ENCODE measurements at regions not wholly inside any gene's neighbourhood (a gene's known extent, or its start where the extent isn't known, plus 50 kb on each side); places are given as distances from the start of the nearest gene placed in this dataset.

GRCh38 chr3:31246293-31247062 is 286.2 kb upstream of the STT3B start:
- DNase-seq, result no peak
- H3K36me3 ChIP-seq (replicated peaks; ENCODE audit: control insufficient read depth, insufficient read depth, low read length), result no peaks in the 10 kb centered on the region
- no peak overlapping the region for H3K4me3 ChIP-seq (ENCODE audit: insufficient read depth, low read depth, low read length)
- no peaks in the 10 kb centered on the region for H3K27me3 ChIP-seq (ENCODE audit: control insufficient read depth, insufficient read depth, low read length)

GRCh38 chr3:31247063-31247447 is 285.7 kb upstream of the STT3B start:
- no peaks in the 10 kb centered on the region for H3K36me3 ChIP-seq (replicated peaks; ENCODE audit: control insufficient read depth, insufficient read depth, low read length)
- DNase-seq, result no peak
- no peaks in the 10 kb centered on the region for H3K27me3 ChIP-seq (ENCODE audit: control insufficient read depth, insufficient read depth, low read length)
- H3K4me3 ChIP-seq (ENCODE audit: insufficient read depth, low read depth, low read length), result no peak overlapping the region

DNA sequence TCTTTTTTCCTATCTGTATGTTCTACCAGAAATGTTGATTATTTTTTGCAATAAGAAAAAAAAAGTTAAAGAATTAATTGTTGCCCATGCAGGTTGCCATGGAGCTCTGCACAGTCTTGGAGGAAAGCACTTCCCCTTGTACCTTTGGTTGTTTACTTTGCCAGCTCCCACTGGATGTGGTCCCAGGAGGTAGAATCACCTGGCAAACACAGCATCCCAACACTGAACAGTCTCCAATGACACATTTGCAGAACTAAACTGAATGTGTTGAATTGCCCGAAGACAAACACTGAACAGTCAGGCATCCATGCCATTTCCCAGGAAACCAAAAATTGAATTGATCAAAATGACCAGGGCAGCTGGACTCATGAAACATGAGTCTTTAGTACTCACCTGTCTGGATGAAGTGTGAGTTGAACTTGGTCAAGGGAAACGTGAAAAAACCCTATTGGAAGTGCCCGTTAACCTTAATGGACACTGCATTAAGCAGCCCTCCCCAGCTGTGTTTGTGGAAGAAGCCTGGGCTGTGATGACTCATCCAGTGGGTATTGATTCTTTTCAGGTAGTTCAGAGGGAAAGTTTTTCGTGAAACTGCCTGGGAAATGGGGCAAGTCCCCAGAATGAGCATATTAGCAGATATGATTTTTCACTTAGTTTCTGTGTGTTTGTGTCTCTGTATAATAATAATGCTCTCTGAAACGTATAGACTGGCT is 284.7 kb upstream of the STT3B start:
- H3K27me3 ChIP-seq (ENCODE audit: control insufficient read depth, insufficient read depth, low read length), result no peaks in the 10 kb centered on the region
- DNase-seq, result no peak
- no peaks in the 10 kb centered on the region for H3K36me3 ChIP-seq (replicated peaks; ENCODE audit: control insufficient read depth, insufficient read depth, low read length)
- no peak overlapping the region for H3K4me3 ChIP-seq (ENCODE audit: insufficient read depth, low read depth, low read length)

DNA sequence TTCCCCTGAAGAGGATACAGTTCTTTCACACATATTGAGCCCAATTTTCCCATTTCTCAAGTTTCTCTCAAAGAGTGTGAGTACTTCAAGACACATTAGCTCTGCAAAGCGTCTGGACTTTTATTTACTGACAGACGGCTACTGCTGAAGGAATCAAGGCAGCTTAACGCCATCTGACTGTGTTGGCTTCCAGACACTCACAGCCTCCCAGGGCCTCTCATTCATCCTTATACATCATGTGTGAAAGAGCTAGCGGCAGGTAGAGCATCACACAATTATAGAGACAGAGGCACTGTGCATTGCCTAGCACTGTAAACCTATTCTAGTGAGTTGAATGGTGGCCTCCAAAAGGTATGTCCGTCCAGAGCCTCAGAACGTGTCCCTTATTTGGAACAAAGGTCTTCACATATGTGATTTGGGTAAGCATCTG is 284.1 kb upstream of the STT3B start:
- H3K36me3 ChIP-seq (replicated peaks; ENCODE audit: control insufficient read depth, insufficient read depth, low read length), result no peaks in the 10 kb centered on the region
- no peak for DNase-seq
- no peak overlapping the region for H3K4me3 ChIP-seq (ENCODE audit: insufficient read depth, low read depth, low read length)
- no peaks in the 10 kb centered on the region for H3K27me3 ChIP-seq (ENCODE audit: control insufficient read depth, insufficient read depth, low read length)

DNA sequence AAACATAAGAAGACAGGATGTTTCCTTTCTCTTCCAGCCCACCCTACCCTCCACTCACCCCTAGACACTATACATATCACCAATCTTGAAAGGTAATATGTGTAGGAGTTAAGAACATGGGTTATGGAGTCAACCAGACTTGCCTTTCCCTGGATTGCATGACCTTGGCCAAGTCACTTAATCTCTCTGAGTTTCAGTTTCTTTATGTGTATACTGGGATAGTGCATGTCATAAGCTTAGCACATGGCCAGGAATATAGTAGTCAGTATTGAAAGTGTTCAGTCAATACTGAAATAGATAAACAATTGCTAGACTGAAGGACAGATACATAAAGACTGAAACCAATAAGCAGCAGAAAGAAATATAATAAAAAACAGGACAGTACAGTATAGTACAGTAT is 283.2 kb upstream of the STT3B start:
- no peak for DNase-seq
- Histone ChIP-seq H3K36me3 (replicated peaks; ENCODE audit: control insufficient read depth, insufficient read depth, low read length) (no peaks in the 10 kb centered on the region), H3K27me3 (ENCODE audit: control insufficient read depth, insufficient read depth, low read length) (no peaks in the 10 kb centered on the region), H3K4me3 (ENCODE audit: insufficient read depth, low read depth, low read length) (no peak overlapping the region)

DNA sequence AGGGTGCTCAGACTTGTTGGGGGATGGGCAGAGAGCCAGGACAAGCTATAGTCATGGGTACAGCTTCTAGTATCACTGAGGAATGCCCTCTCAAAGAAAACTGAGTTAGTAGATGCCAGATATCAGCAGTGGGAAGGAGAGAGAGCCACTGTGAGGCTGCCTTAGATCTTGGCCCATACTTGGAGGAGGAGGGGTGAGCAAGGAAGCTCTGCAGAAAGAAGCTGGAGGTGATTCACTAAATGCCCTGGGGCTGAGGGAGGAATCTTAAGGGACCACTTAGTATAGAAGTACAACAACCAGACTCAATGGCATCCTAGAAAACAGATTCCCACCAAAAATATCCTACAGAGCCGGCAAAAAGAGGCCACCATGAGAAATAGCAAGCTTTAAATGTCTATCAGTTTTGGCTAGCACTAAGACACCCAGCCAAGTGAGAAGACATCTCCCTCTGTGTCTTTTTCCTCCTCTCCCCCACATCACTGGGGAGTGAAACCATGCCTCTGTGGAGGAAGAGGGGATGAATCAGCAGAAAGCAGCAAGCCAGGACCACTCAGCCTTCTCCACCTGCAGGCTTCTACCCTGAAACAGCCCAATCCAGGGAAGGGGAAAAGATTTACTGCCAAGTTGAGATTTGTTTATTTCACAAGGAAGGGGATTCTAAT is 282.5 kb upstream of the STT3B start:
- Histone ChIP-seq H3K36me3 (replicated peaks; ENCODE audit: control insufficient read depth, insufficient read depth, low read length) (no peaks in the 10 kb centered on the region), H3K27me3 (ENCODE audit: control insufficient read depth, insufficient read depth, low read length) (no peaks in the 10 kb centered on the region), H3K4me3 (ENCODE audit: insufficient read depth, low read depth, low read length) (no peak overlapping the region)
- no peak for DNase-seq

GRCh38 chr3:31251083-31251482 is 281.6 kb upstream of the STT3B start:
- no peak for DNase-seq

DNA sequence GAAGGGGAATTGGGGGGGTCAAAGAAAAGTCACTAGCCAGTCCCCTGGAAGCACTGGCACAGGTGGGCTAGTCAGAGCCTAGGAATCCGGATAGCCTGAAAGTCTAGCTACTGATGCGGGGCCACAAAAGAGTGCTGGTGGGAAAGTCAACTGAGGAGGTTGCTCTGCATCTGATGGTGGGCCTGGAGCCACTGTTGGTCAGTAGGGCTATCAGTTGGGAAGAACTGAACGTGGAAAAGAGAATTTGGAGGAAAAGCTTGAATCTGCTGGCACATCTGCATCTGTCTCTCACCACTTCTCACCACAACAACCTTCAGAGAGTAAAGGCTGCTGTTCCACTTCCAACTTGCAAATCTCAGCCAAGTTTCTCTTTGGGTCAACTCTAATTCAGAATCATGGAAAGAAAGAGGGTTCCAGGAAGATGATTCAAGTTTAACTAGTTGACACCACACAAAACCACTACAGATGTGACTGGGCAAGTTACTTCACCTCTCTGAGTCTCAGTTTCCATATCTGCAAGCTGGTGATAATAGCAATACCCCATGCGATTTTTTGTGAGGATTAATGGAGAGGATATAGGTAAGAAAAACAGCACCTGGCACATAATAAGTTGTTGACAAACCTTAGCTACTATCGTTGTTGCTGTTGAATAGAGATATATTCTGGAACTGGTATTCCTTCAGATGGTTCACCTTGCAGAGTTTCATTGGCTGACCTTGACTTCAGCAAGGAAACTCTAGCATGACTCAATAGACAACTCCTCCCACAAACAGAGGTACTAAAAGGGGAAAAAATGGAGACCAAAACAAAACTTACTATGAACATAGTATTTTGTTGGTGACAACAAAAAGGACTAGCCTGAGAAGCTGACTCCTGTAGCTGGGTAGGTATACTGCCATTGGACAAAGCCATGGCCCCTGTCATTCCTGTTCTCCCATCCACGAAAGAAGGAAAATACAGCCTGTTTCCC is 280.2 kb upstream of the STT3B start:
- H3K4me3 ChIP-seq (ENCODE audit: insufficient read depth, low read depth, low read length), result no peak overlapping the region
- DNase-seq, result no peak
- H3K27me3 ChIP-seq (ENCODE audit: control insufficient read depth, insufficient read depth, low read length), result no peaks in the 10 kb centered on the region
- H3K36me3 ChIP-seq (replicated peaks; ENCODE audit: control insufficient read depth, insufficient read depth, low read length), result no peaks in the 10 kb centered on the region

More at GRCh38 chr3:31251083-31251482, 281.6 kb upstream of the STT3B start:
- no peak overlapping the region for H3K4me3 ChIP-seq (ENCODE audit: insufficient read depth, low read depth, low read length)
- no peaks in the 10 kb centered on the region for H3K36me3 ChIP-seq (replicated peaks; ENCODE audit: control insufficient read depth, insufficient read depth, low read length)
- no peaks in the 10 kb centered on the region for H3K27me3 ChIP-seq (ENCODE audit: control insufficient read depth, insufficient read depth, low read length)

- Histone ChIP-seq H3K27me3 (ENCODE audit: control insufficient read depth, insufficient read depth, low read length) (no peaks in the 10 kb centered on the region), H3K4me3 (ENCODE audit: insufficient read depth, low read depth, low read length) (no peak overlapping the region), H3K36me3 (replicated peaks; ENCODE audit: control insufficient read depth, insufficient read depth, low read length) (no peaks in the 10 kb centered on the region)
- DNase-seq, result no peak
Measured at GRCh38 chr3:31253782-31254181, 278.9 kb upstream of the STT3B start.

GRCh38 chr3:31254483-31254882 is 278.2 kb upstream of the STT3B start:
- DNase-seq, result no peak
- Histone ChIP-seq H3K36me3 (replicated peaks; ENCODE audit: control insufficient read depth, insufficient read depth, low read length) (no peaks in the 10 kb centered on the region), H3K27me3 (ENCODE audit: control insufficient read depth, insufficient read depth, low read length) (no peaks in the 10 kb centered on the region), H3K4me3 (ENCODE audit: insufficient read depth, low read depth, low read length) (no peak overlapping the region)

DNA sequence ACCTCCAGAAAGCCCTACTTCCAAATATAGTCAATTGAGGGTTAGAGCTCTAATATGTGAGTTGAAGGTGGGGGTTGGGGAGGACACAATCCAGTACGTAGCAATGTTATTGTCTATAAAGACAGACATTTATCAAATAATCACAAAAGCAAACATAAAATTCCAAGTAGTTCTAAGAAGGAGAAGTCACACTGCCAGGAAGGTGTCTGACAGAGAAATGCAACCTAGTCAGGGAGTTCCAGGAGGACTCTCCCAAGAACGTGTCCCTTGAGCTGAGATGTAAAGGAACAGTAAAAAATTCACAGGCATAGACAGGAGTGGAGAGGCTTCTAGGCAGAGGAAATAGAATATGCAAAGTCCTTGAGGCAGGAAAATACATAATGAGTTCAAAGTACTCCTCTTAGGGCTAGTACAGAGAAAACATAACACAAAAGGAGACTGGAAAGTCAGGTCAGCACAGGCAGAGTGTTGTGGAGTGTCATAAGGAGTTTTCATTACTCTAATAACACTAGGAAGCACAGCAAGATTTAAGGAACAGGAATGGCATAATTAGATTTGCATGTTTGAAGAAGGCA is 277.6 kb upstream of the STT3B start:
- Histone ChIP-seq H3K36me3 (replicated peaks; ENCODE audit: control insufficient read depth, insufficient read depth, low read length) (no peaks in the 10 kb centered on the region), H3K4me3 (ENCODE audit: insufficient read depth, low read depth, low read length) (no peak overlapping the region), H3K27me3 (ENCODE audit: control insufficient read depth, insufficient read depth, low read length) (no peaks in the 10 kb centered on the region)
- no peak for DNase-seq

DNA sequence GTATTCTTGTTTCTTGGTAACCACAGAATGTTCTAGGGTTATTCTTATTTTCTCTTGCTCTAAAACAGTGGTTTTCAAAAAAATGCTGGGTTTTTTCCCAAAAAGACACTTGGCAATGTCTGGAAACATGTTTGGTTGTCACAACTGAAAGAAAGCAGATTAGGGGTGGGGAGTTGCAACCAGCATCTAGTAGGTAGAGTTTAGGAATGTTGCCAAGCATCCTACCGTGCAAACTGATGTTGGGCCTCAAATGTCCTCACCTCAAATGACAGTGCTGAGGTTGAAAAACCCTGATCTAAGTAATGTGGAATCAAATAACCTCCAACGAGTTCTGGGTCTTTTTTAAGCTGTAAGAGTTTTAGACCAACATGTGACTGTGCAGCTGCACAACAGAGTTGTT is 270.5 kb upstream of the STT3B start:
- no peak for DNase-seq

DNA sequence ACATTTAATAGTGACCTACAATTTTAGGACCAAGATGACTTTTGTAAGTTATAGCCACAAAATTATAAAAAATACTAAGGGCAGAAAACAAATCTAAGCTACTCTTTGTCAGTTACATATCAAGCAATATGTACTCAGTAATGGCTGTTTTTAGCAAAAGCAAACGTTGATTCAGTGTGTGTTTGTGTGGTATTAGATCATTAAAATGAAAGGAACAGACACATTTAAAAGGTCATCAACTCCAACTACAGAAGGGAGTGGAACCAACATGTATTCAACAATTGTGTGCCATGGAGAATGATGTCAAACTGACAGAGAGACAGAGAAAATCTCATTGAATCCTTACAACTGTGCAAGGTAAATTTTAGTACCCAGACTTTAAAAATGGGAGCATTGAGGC is 268.8 kb upstream of the STT3B start:
- no peaks in the 10 kb centered on the region for H3K36me3 ChIP-seq (replicated peaks; ENCODE audit: control insufficient read depth, insufficient read depth, low read length)
- no peak overlapping the region for H3K4me3 ChIP-seq (ENCODE audit: insufficient read depth, low read depth, low read length)
- no peaks in the 10 kb centered on the region for H3K27me3 ChIP-seq (ENCODE audit: control insufficient read depth, insufficient read depth, low read length)
- DNase-seq, result no peak

More for the DNA sequence above, 270.5 kb upstream of the STT3B start:
- H3K36me3 ChIP-seq (replicated peaks; ENCODE audit: control insufficient read depth, insufficient read depth, low read length), result no peaks in the 10 kb centered on the region
- no peaks in the 10 kb centered on the region for H3K27me3 ChIP-seq (ENCODE audit: control insufficient read depth, insufficient read depth, low read length)
- H3K4me3 ChIP-seq (ENCODE audit: insufficient read depth, low read depth, low read length), result no peak overlapping the region

Data from H7 (cell line).